GM12864 (cell line): ENCODE measurements at regions not wholly inside any gene's neighbourhood (a gene's known extent, or its start where the extent isn't known, plus 50 kb on each side); places are given as distances from the start of the nearest gene placed in this dataset.

Experiments used
- DNase-seq: peaks from one replicate; pipeline ENCODE4 v3.0.0-alpha.2; 2011; ENCODE audit warnings: low read depth
- H3K4me3 ChIP-seq: 2 replicates; pipeline ENCODE4 v1.5.1; 2011; ENCODE audit warnings: mild to moderate bottlenecking, low read depth, low read length, control low read depth
- TF ChIP-seq, protein P1 (sequence below): IDR thresholded peaks from 2 replicates; pipeline ENCODE4 v1.5.1; 2011; ENCODE audit warnings: low read depth, mild to moderate bottlenecking, moderate library complexity, low read length, control low read depth, inconsistent platforms; ENCODE audit errors: missing control alignments

GRCh38 chr2:78051480-78051879 is 529.3 kb upstream of the LRRTM4 start:
- no peak overlapping the region for H3K4me3 ChIP-seq
- TF ChIP-seq, protein P1, sequence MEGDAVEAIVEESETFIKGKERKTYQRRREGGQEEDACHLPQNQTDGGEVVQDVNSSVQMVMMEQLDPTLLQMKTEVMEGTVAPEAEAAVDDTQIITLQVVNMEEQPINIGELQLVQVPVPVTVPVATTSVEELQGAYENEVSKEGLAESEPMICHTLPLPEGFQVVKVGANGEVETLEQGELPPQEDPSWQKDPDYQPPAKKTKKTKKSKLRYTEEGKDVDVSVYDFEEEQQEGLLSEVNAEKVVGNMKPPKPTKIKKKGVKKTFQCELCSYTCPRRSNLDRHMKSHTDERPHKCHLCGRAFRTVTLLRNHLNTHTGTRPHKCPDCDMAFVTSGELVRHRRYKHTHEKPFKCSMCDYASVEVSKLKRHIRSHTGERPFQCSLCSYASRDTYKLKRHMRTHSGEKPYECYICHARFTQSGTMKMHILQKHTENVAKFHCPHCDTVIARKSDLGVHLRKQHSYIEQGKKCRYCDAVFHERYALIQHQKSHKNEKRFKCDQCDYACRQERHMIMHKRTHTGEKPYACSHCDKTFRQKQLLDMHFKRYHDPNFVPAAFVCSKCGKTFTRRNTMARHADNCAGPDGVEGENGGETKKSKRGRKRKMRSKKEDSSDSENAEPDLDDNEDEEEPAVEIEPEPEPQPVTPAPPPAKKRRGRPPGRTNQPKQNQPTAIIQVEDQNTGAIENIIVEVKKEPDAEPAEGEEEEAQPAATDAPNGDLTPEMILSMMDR: no peak
- DNase-seq: no peak

DNA sequence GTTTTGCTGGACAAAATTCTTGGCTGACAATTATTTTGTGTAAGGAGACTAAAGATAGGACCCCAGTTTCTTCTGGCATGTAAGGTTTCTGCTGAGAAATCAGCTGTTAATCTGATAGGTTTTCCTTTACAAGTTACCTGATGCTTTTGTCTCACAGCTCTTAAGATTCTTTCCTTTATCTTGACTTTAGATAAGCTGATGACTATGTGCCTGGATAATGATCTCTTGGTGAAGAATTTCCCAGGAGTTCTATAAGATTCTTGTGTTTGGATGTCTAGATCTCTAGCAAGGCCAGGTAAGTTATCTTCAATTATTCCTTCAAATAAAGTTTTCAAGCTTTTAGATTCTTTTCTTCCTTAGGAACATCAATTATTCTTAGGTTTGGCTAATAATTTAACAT is 534.8 kb upstream of the LRRTM4 start:
- TF ChIP-seq, protein P1: no peak
- H3K4me3 ChIP-seq: no peak overlapping the region
- DNase-seq: no peak

GRCh38 chr2:78061301-78061700 is 539.1 kb upstream of the LRRTM4 start:
- no peak overlapping the region for H3K4me3 ChIP-seq
- TF ChIP-seq, protein P1: no peak
- DNase-seq: no peak

GRCh38 chr2:78061732-78062131 is 539.6 kb upstream of the LRRTM4 start:
- TF ChIP-seq, protein P1: no peak
- H3K4me3 ChIP-seq: no peak overlapping the region
- no peak for DNase-seq

DNA sequence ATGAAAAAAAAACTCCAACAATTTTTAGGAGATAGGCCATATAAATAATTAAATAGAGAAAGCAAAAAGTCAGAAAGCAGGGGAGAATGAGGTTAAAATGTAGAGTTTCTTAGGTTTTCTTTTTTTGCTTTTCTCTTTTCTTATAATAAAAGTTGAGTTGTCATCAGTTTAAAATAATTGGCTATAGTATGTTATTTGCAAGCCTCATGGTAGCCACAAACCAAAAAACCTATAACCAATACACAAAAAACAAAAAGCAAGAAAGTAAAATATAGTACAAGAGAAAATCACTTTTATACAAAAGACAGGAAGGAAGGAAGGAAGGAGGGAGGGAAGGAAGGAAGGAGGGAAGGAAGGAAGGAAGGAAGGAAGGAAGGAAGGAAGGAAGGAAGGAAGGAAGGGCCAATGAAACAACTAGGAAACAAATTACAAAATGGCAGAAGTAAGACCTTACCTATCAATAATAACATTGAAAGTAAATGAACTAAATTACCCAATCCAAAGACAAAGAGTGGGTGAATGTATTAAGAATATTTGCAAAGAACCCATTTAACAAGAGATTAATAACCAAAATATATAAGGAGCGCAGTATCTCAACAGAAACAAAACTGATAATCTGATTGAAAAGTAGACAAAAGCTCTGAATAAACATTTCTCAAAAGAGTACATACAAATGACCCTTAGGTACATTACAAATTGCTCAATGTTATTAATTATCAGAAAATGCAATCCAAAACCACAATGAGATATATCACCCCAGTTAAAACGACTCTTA is 541.3 kb upstream of the LRRTM4 start:
- H3K4me3 ChIP-seq: no peak overlapping the region
- DNase-seq: no peak
- TF ChIP-seq, protein P1: no peak

DNA sequence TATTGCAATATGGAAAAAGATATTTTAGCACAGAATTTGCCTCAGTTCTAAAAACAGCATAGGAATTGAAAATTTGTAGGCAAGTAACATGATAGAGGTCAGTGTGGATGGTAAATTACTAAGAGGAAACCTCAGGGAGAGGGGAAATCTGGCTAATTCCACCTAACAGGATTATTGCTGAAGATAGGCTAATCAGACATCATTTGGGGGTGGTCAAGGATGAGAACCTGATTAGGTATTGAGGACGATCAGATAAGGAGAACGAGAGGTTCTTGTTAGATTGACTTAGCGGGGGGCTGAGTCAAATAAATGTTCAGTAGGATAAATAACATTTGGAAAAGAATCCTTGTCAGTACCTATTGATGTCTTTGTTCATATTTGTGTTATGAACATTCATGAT is 543.2 kb upstream of the LRRTM4 start:
- H3K4me3 ChIP-seq: no peak overlapping the region
- no peak for DNase-seq
- TF ChIP-seq, protein P1: no peak

DNA sequence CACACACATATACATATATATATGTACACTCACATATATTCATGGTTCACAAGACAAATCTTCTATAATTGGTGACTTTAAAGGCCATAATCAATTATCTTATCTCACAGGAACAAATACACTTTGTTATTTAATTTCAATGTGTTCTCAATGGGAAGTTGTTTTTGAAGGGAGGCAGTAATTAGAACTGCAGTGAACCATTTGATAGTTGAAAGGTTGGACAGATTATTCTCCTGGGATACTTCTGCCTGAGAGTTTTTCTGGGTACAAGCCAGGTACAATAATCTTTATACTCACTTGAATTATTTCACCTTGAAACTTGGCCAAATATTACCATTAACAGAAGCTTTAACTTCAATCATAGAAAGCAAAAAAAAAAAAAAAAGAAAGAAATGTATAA is 546.6 kb upstream of the LRRTM4 start:
- TF ChIP-seq, protein P1: no peak
- no peak overlapping the region for H3K4me3 ChIP-seq
- DNase-seq: no peak
